ENCODE measurements at regions not wholly inside any gene's neighbourhood (a gene's known extent, or its start where the extent isn't known, plus 50 kb on each side); places are given as distances from the start of the nearest gene placed in this dataset.
A peak's percentile ranks its signal among the peaks of the same experiment; 100 is the strongest.
"Not testable (repeated sequence)": the region's sequence is repeated elsewhere in the genome, so short reads cannot be mapped to it uniquely, and the experiment has no call there.

GRCh38 chr2:4139316-4139715, 435.9 kb downstream of the DCDC2C start:
- no peak for DNase-seq (ENCODE audit: low spot score)

GRCh38 chr2:4139731-4140130, 436.4 kb downstream of the DCDC2C start:
- no peak for DNase-seq (ENCODE audit: low spot score)

- no peak for DNase-seq (ENCODE audit: low spot score)
Observed at GRCh38 chr2:4140281-4140970, 437.1 kb downstream of the DCDC2C start.

- DNase-seq (ENCODE audit: low spot score): no peak
Observed at GRCh38 chr2:4144731-4145130, 441.4 kb downstream of the DCDC2C start.

- no peak for DNase-seq (ENCODE audit: low spot score)
Observed at GRCh38 chr2:4151521-4151920, 448.1 kb downstream of the DCDC2C start.

- DNase-seq (ENCODE audit: low spot score): no peak
Observed at GRCh38 chr2:4152051-4152450, 448.7 kb downstream of the DCDC2C start.

GRCh38 chr2:4168834-4169233, 465.5 kb downstream of the DCDC2C start:
- DNase-seq (ENCODE audit: low spot score): no peak

- no peak for DNase-seq (ENCODE audit: low spot score)
Observed at GRCh38 chr2:4174796-4175195, 471.4 kb downstream of the DCDC2C start.

GRCh38 chr2:4175343-4175742, 472.0 kb downstream of the DCDC2C start:
- no peak for DNase-seq (ENCODE audit: low spot score)

- peak; percentile 25 for DNase-seq (ENCODE audit: low spot score)
Observed at GRCh38 chr2:4180631-4181030, 477.3 kb downstream of the DCDC2C start.

- no peak for DNase-seq (ENCODE audit: low spot score)
Observed at GRCh38 chr2:4181062-4181461, 477.7 kb downstream of the DCDC2C start.

- DNase-seq (ENCODE audit: low spot score): no peak
Observed at GRCh38 chr2:4188561-4188960, 485.2 kb downstream of the DCDC2C start.

GRCh38 chr2:4190548-4190947, 487.2 kb downstream of the DCDC2C start:
- no peak for DNase-seq (ENCODE audit: low spot score)

- no peak for DNase-seq (ENCODE audit: low spot score)
Observed at GRCh38 chr2:4192119-4192518, 488.7 kb downstream of the DCDC2C start.

- DNase-seq (ENCODE audit: low spot score): no peak
Observed at GRCh38 chr2:4214444-4215205, 511.2 kb downstream of the DCDC2C start.

- no peak for DNase-seq (ENCODE audit: low spot score)
Observed at GRCh38 chr2:4217737-4218136, 514.4 kb downstream of the DCDC2C start.

GRCh38 chr2:4219101-4219500, 515.7 kb downstream of the DCDC2C start:
- no peak for DNase-seq (ENCODE audit: low spot score)

GRCh38 chr2:4219571-4219970, 516.2 kb downstream of the DCDC2C start:
- no peak for DNase-seq (ENCODE audit: low spot score)

GRCh38 chr2:4221434-4221833, 518.1 kb downstream of the DCDC2C start:
- no peak for DNase-seq (ENCODE audit: low spot score)

- DNase-seq (ENCODE audit: low spot score): no peak
Observed at GRCh38 chr2:4221845-4222244, 518.5 kb downstream of the DCDC2C start.

GRCh38 chr2:4244422-4244821, 541.0 kb downstream of the DCDC2C start:
- DNase-seq (ENCODE audit: low spot score): not testable (repeated sequence)

GRCh38 chr2:4246364-4247131, 543.2 kb downstream of the DCDC2C start:
- no peak for DNase-seq (ENCODE audit: low spot score)

GRCh38 chr2:4247791-4248190, 544.4 kb downstream of the DCDC2C start:
- no peak for DNase-seq (ENCODE audit: low spot score)

All from pons (tissue), 1 donor.